ENCODE measurements at regions not wholly inside any gene's neighbourhood (a gene's known extent, or its start where the extent isn't known, plus 50 kb on each side); places are given as distances from the start of the nearest gene placed in this dataset.

DNA sequence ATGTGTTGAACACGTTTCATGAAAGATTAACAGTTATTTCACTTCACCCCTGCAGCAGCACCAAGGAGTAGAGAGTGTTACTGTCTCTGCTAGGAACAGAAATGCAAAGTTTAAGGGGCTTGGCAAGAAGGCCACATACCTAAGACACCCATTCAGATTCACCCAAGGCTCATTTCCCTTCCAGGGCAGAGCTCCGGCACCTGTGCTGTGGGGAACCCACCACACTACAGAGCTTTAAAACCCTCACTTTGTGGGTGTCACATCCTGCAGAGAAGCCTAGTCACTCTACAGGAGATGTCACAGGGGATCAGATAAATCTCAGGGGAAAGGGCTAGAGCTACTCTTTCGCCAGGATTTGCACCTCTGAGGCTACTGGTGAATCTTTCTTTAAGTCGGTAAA, 176.1 kb upstream of the KLF6 start:
- TF ChIP-seq, protein P1, sequence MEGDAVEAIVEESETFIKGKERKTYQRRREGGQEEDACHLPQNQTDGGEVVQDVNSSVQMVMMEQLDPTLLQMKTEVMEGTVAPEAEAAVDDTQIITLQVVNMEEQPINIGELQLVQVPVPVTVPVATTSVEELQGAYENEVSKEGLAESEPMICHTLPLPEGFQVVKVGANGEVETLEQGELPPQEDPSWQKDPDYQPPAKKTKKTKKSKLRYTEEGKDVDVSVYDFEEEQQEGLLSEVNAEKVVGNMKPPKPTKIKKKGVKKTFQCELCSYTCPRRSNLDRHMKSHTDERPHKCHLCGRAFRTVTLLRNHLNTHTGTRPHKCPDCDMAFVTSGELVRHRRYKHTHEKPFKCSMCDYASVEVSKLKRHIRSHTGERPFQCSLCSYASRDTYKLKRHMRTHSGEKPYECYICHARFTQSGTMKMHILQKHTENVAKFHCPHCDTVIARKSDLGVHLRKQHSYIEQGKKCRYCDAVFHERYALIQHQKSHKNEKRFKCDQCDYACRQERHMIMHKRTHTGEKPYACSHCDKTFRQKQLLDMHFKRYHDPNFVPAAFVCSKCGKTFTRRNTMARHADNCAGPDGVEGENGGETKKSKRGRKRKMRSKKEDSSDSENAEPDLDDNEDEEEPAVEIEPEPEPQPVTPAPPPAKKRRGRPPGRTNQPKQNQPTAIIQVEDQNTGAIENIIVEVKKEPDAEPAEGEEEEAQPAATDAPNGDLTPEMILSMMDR (IDR thresholded peaks at IDR 0.05; ENCODE audit: insufficient read depth, low read depth, low read length): no peak
- no peak for TF ChIP-seq EZH2 (IDR thresholded peaks at IDR 0.05; ENCODE audit: insufficient read depth, low read length)
